Progenitor cell of endocrine pancreas (in vitro differentiated cells): ENCODE measurements at regions not wholly inside any gene's neighbourhood (a gene's known extent, or its start where the extent isn't known, plus 50 kb on each side); places are given as distances from the start of the nearest gene placed in this dataset.

ENCODE experiments used
- DNase-seq: peaks from one replicate; pipeline ENCODE4 v3.0.0; 2021; ENCODE audit warnings: low spot score; ENCODE audit not compliant: unreplicated experiment
- H3K27ac Mint-ChIP-seq: 2 replicates; pipeline ENCODE4 v1.8.0; 2021; ENCODE audit warnings: mild to moderate bottlenecking, moderate library complexity, mixed read lengths
- H3K27me3 Mint-ChIP-seq: 2 replicates; pipeline ENCODE4 v1.8.0; 2021; ENCODE audit warnings: mixed read lengths
- H3K36me3 Mint-ChIP-seq: 2 replicates; pipeline ENCODE4 v1.8.0; 2022; ENCODE audit warnings: mixed read lengths; ENCODE audit not compliant: insufficient read depth
- H3K4me1 Mint-ChIP-seq: 2 replicates; pipeline ENCODE4 v1.8.0; 2021; ENCODE audit warnings: low read depth, mixed read lengths
- H3K4me3 Mint-ChIP-seq: 2 replicates; pipeline ENCODE4 v1.8.0; 2021; ENCODE audit warnings: low read depth, mild to moderate bottlenecking, moderate library complexity, mixed read lengths
- H3K9me3 Mint-ChIP-seq: 2 replicates; pipeline ENCODE4 v1.8.0; 2021; ENCODE audit warnings: low read depth, mixed read lengths
- CTCF ChIP-seq: fragments of 200-600 bp; sonication (generic); IDR thresholded peaks from one replicate; pipeline ENCODE4 v1.5.0; 2021; ENCODE audit warnings: antibody characterized with exemption, mild to moderate bottlenecking; ENCODE audit not compliant: unreplicated experiment

- TF ChIP-seq CTCF, result no peak
- no peak for DNase-seq
- Mint-ChIP-seq H3K27me3 (no peaks in the 10 kb centered on the region), H3K9me3 (no peaks in the 10 kb centered on the region), H3K4me3 (no peak overlapping the region), H3K27ac (no peak overlapping the region), H3K36me3 (no peaks in the 10 kb centered on the region), H3K4me1 (no peaks in the 10 kb centered on the region)
Measured at GRCh38 chr1:96095849-96096612, 625.6 kb upstream of the PTBP2 start.

GRCh38 chr1:96096613-96097321 lies 624.8 kb upstream of the PTBP2 start:
- no peak overlapping the region for H3K27ac Mint-ChIP-seq
- no peak for TF ChIP-seq CTCF
- no peaks in the 10 kb centered on the region for H3K4me1 Mint-ChIP-seq
- no peaks in the 10 kb centered on the region for H3K27me3 Mint-ChIP-seq
- no peak overlapping the region for H3K4me3 Mint-ChIP-seq
- H3K36me3 Mint-ChIP-seq, result no peaks in the 10 kb centered on the region
- DNase-seq, result no peak
- no peaks in the 10 kb centered on the region for H3K9me3 Mint-ChIP-seq

GRCh38 chr1:96104506-96104905 lies 617.1 kb upstream of the PTBP2 start:
- no peak for TF ChIP-seq CTCF
- peaks cover 5% of the 10 kb centered on the region for H3K4me1 Mint-ChIP-seq
- H3K27me3 Mint-ChIP-seq, result no peaks in the 10 kb centered on the region
- no peak for DNase-seq
- H3K36me3 Mint-ChIP-seq, result no peaks in the 10 kb centered on the region
- peaks cover 3% of the 10 kb centered on the region for H3K9me3 Mint-ChIP-seq
- no peak overlapping the region for H3K4me3 Mint-ChIP-seq
- H3K27ac Mint-ChIP-seq, result no peak overlapping the region

- no peaks in the 10 kb centered on the region for H3K36me3 Mint-ChIP-seq
- no peak for DNase-seq
- no peaks in the 10 kb centered on the region for H3K27me3 Mint-ChIP-seq
- peaks cover 5% of the 10 kb centered on the region for H3K4me1 Mint-ChIP-seq
- TF ChIP-seq CTCF, result no peak
- H3K4me3 Mint-ChIP-seq, result no peak overlapping the region
- no peak overlapping the region for H3K27ac Mint-ChIP-seq
- peaks cover 3% of the 10 kb centered on the region for H3K9me3 Mint-ChIP-seq
Measured at GRCh38 chr1:96104906-96105305, 616.7 kb upstream of the PTBP2 start.

- H3K4me1 Mint-ChIP-seq, result no peaks in the 10 kb centered on the region
- no peak for DNase-seq
- H3K36me3 Mint-ChIP-seq, result no peaks in the 10 kb centered on the region
- no peak overlapping the region for H3K4me3 Mint-ChIP-seq
- H3K9me3 Mint-ChIP-seq, result peaks cover 5% of the 10 kb centered on the region
- no peaks in the 10 kb centered on the region for H3K27me3 Mint-ChIP-seq
- no peak for TF ChIP-seq CTCF
- no peak overlapping the region for H3K27ac Mint-ChIP-seq
Measured at GRCh38 chr1:96116731-96117130, 604.9 kb upstream of the PTBP2 start.
